Endothelial cell of umbilical vein (primary cell): ENCODE measurements at regions not wholly inside any gene's neighbourhood (a gene's known extent, or its start where the extent isn't known, plus 50 kb on each side); places are given as distances from the start of the nearest gene placed in this dataset.

Experiments used
- BruUV-seq: library from RNA; stranded (reverse); fragments of 400-500 nt; replicated peaks from 2 replicates; lab custom pipeline; 2021; lab: Mats Ljungman, UMichigan
- CTCF ChIA-PET: fragments of 300-600, 350-600 bp; sonication (Branson Sonifier 250); formaldehyde crosslinking; loops from one replicate; lab custom pipeline; 2021; ENCODE audit warnings: antibody characterized with exemption, inconsistent platforms; lab: Charles Lee
- POLR2A ChIA-PET: fragments of 300-600, 350-600 bp; sonication (Branson Sonifier 250); formaldehyde crosslinking; loops from one replicate; lab custom pipeline; 2021; ENCODE audit warnings: antibody characterized with exemption, inconsistent platforms; lab: Charles Lee
- DNase-seq: peaks from one replicate; pipeline ENCODE4 v3.0.0-alpha.2; 2011; ENCODE audit warnings: low read depth, low spot score
- FAIRE-seq: peaks from 2 replicates; lab custom pipeline; 2011; peaks lifted over from hg19 to GRCh38; lab: Jason Lieb, UNC
- H2AFZ ChIP-seq: 2 replicates; pipeline ENCODE4 v1.6.0; 2012; ENCODE audit warnings: low read depth, low read length, control low read depth, inconsistent platforms
- H3K27ac ChIP-seq: 2 replicates; pipeline ENCODE4 v1.5.1; 2011; ENCODE audit warnings: low read depth, mild to moderate bottlenecking, control low read depth, low read length, moderate library complexity; ENCODE audit not compliant: insufficient read depth
- H3K27me3 ChIP-seq, 2 experiments: 2 replicates each; pipeline versions ENCODE4 v1.6.0 to v1.6.1; 2011; ENCODE audit warnings: low read length in 2 of 2, mixed read lengths in 1 of 2; ENCODE audit not compliant: control insufficient read depth in 2 of 2, insufficient read depth in 2 of 2
- H3K36me3 ChIP-seq, 2 experiments: 2 replicates in 1 of 2; 3 replicates in 1 of 2; pipeline ENCODE4 v1.5.1; 2011; ENCODE audit warnings: low read length in 2 of 2, mild to moderate bottlenecking in 1 of 2, moderate library complexity in 1 of 2; ENCODE audit not compliant: control insufficient read depth in 2 of 2, insufficient read depth in 2 of 2; ENCODE audit errors: extremely low read depth in 1 of 2
- H3K4me1 ChIP-seq: 3 replicates; pipeline ENCODE4 v1.5.1; 2011; ENCODE audit warnings: mild to moderate bottlenecking, low read length; ENCODE audit not compliant: control insufficient read depth, insufficient read depth; ENCODE audit errors: extremely low read depth
- H3K4me2 ChIP-seq: 2 replicates; pipeline ENCODE4 v1.6.1; 2011; ENCODE audit warnings: low read length, control low read depth, mixed read lengths; ENCODE audit not compliant: insufficient read depth
- H3K4me3 ChIP-seq, 3 experiments: fragments of 200-600 bp in 1 of 3; sonication (generic), shearing (Covaris generic) in 1 of 3; replicated peaks in 1 of 3; 2 replicates each; pipeline ENCODE4 v1.5.1; 2011 to 2016; ENCODE audit warnings: control low read depth in 3 of 3, low read length in 3 of 3, mild to moderate bottlenecking in 2 of 3, inconsistent platforms in 1 of 3, low read depth in 1 of 3, moderate library complexity in 1 of 3; ENCODE audit not compliant: insufficient read depth in 1 of 3
- H3K79me2 ChIP-seq: 2 replicates; pipeline ENCODE4 v1.6.0; 2012; ENCODE audit warnings: low read length, inconsistent platforms; ENCODE audit not compliant: control insufficient read depth, insufficient read depth
- H3K9ac ChIP-seq: replicated peaks from 2 replicates; pipeline ENCODE3; 2011; ENCODE audit warnings: low read length, control low read depth; ENCODE audit not compliant: insufficient read depth; ENCODE audit errors: extremely low read depth
- H3K9me1 ChIP-seq: replicated peaks from 3 replicates; pipeline ENCODE4 v1.6.0; 2011; ENCODE audit warnings: mild to moderate bottlenecking, low read length; ENCODE audit not compliant: control insufficient read depth, insufficient read depth; ENCODE audit errors: extremely low read depth
- H3K9me3 ChIP-seq: replicated peaks from 2 replicates; pipeline ENCODE4 v1.5.1; 2012; ENCODE audit warnings: low read length, inconsistent platforms; ENCODE audit not compliant: control insufficient read depth, insufficient read depth
- H4K20me1 ChIP-seq: replicated peaks from 2 replicates; pipeline ENCODE3; 2011; ENCODE audit warnings: mild to moderate bottlenecking, low read length; ENCODE audit not compliant: control insufficient read depth, insufficient read depth; ENCODE audit errors: extremely low read depth
- CTCF ChIP-seq, 2 donors: IDR thresholded peaks; 1 replicate in 1 of 2; 2 replicates in 1 of 2; pipeline ENCODE4 v1.5.1; 2011; ENCODE audit warnings: low read length in 2 of 2, mild to moderate bottlenecking in 2 of 2, moderate library complexity in 2 of 2, control low read depth in 1 of 2, inconsistent platforms in 1 of 2, low read depth in 1 of 2; ENCODE audit not compliant: insufficient read depth in 1 of 2; ENCODE audit errors: extremely low read depth in 1 of 2
- EZH2 ChIP-seq: IDR thresholded peaks from 2 replicates; pipeline ENCODE4 v1.6.1; 2012; ENCODE audit warnings: borderline replicate concordance, low read depth, mild to moderate bottlenecking, moderate library complexity, low read length, inconsistent platforms; ENCODE audit not compliant: severe bottlenecking
- FOS ChIP-seq: IDR thresholded peaks from 2 replicates; pipeline ENCODE4 v1.6.1; 2011; ENCODE audit warnings: mild to moderate bottlenecking, low read length, moderate library complexity, borderline replicate concordance; ENCODE audit not compliant: insufficient read depth
- GATA2 ChIP-seq: IDR thresholded peaks from 2 replicates; pipeline ENCODE4 v1.7.0; 2011; ENCODE audit warnings: low read depth, mild to moderate bottlenecking, moderate library complexity, mixed read lengths, low read length; ENCODE audit not compliant: insufficient read length, insufficient read depth
- JUN ChIP-seq: IDR thresholded peaks from 2 replicates; pipeline ENCODE4 v1.6.1; 2011; ENCODE audit warnings: borderline replicate concordance, low read depth; ENCODE audit not compliant: insufficient read length, insufficient read depth
- MAX ChIP-seq: IDR thresholded peaks from 2 replicates; pipeline ENCODE4 v1.6.1; 2011; ENCODE audit not compliant: insufficient read depth, insufficient read length
- MYC ChIP-seq: IDR thresholded peaks from one replicate; pipeline ENCODE4 v1.6.1; 2011; ENCODE audit warnings: mild to moderate bottlenecking, low read depth, low read length
- POLR2A ChIP-seq: IDR thresholded peaks from 2 replicates; pipeline ENCODE4 v1.6.1; 2012; ENCODE audit warnings: low read depth, mild to moderate bottlenecking, control low read depth, low read length
- POLR2AphosphoS5 ChIP-seq: IDR thresholded peaks from 2 replicates; pipeline ENCODE4 v1.6.1; 2012; ENCODE audit warnings: low read depth, mild to moderate bottlenecking, control low read depth, low read length, moderate library complexity; ENCODE audit not compliant: insufficient read depth
- dilution Hi-C: fragments of 300-500 bp; cut with MboI; formaldehyde crosslinking; loops from one replicate; pipeline ENCODE4 v1.15.0; 2019; ENCODE audit warnings: low sequenced_read_pairs; ENCODE audit not compliant: extremely low pct_ligation_motif_present
- intact Hi-C: fragments of 100-400 bp; cut with micrococcal nuclease; formaldehyde crosslinking; loops from one replicate; pipeline ENCODE4 v1.10.0; 2022

- Histone ChIP-seq H3K4me3 (no peak overlapping the region), H3K27me3 (no peaks in the 10 kb centered on the region), H3K36me3 (no peaks in the 10 kb centered on the region), H3K4me2 (no peak overlapping the region), H3K27ac (no peak overlapping the region), H4K20me1 (no peaks in the 10 kb centered on the region), H3K4me1 (no peaks in the 10 kb centered on the region), H3K9me1 (no peaks in the 10 kb centered on the region), H3K79me2 (no peaks in the 10 kb centered on the region), H3K9ac (no peak overlapping the region), H2AFZ (no peak overlapping the region), H3K9me3 (no peaks in the 10 kb centered on the region)
- FAIRE-seq (no peak), DNase-seq (no peak)
- no TSS peak for BruUV-seq
- dilution Hi-C loops, result no loop called here
- intact Hi-C loops, result no loop called here
- no peak for TF ChIP-seq MAX
- no peak for TF ChIP-seq JUN
- ChIA-PET POLR2A (no interaction called here), CTCF (no interaction called here)
These were observed 470.2 kb upstream of the AGTR1 start for GRCh38 chr3:148227534-148227933.

GRCh38 chr3:148229107-148229506 lies 468.6 kb upstream of the AGTR1 start:
- dilution Hi-C loops (no loop called here), intact Hi-C loops (no loop called here)

More at GRCh38 chr3:148229107-148229506, 468.6 kb upstream of the AGTR1 start:
- Histone ChIP-seq H3K9ac (no peak overlapping the region), H3K79me2 (no peaks in the 10 kb centered on the region), H3K27ac (no peak overlapping the region), H4K20me1 (no peaks in the 10 kb centered on the region), H3K9me1 (no peaks in the 10 kb centered on the region), H3K27me3 (no peaks in the 10 kb centered on the region), H2AFZ (no peak overlapping the region), H3K4me1 (no peaks in the 10 kb centered on the region), H3K4me3 (no peak overlapping the region), H3K9me3 (no peaks in the 10 kb centered on the region), H3K36me3 (no peaks in the 10 kb centered on the region), H3K4me2 (no peak overlapping the region)
- DNase-seq, result no peak
- CTCF ChIA-PET, result no interaction called here
- no peak for TF ChIP-seq CTCF (IDR thresholded peaks at IDR 0.05; ENCODE audit: extremely low read depth in 1 of 2, insufficient read depth in 1 of 2, low read depth in 1 of 2, low read length in 2 of 2)
- no peak for TF ChIP-seq JUN
- no peak for TF ChIP-seq MYC
- no peak for TF ChIP-seq MAX
- TF ChIP-seq EZH2, result no peak
- no peak for TF ChIP-seq POLR2A
- TF ChIP-seq GATA2, result no peak
- no peak for TF ChIP-seq POLR2AphosphoS5
- TF ChIP-seq FOS, result no peak
- POLR2A ChIA-PET, result no interaction called here
- no TSS peak for BruUV-seq
- FAIRE-seq, result no peak
